IMR-90 (cell line): ENCODE measurements at regions not wholly inside any gene's neighbourhood (a gene's known extent, or its start where the extent isn't known, plus 50 kb on each side); places are given as distances from the start of the nearest gene placed in this dataset.

ENCODE experiments used
- CEBPB ChIP-seq: IDR thresholded peaks from 2 replicates; pipeline ENCODE4 v1.6.1; 2012; ENCODE audit warnings: low read depth, low read length, improper control_type of control experiment
- CHD1 ChIP-seq: IDR thresholded peaks from 2 replicates; pipeline ENCODE4 v1.6.1; 2012; ENCODE audit warnings: low read depth, low read length, improper control_type of control experiment
- MXI1 ChIP-seq: IDR thresholded peaks from 2 replicates; pipeline ENCODE4 v1.6.1; 2012; ENCODE audit warnings: low read depth, mild to moderate bottlenecking, low read length, moderate library complexity, borderline replicate concordance
- POLR2A ChIP-seq: IDR thresholded peaks from 2 replicates; pipeline ENCODE4 v1.6.1; 2012; ENCODE audit warnings: mild to moderate bottlenecking, low read depth, low read length
- TF ChIP-seq, protein P1 (sequence below): conservative IDR thresholded peaks from 2 replicates; pipeline ENCODE4 v1.5.1; 2012; ENCODE audit warnings: mild to moderate bottlenecking, low read depth, low read length, improper control_type of control experiment
- TF ChIP-seq, protein P2 (sequence below): fragments of 150-350 bp; IDR thresholded peaks from 2 replicates; pipeline ENCODE4 v1.6.1; 2017; ENCODE audit warnings: mild to moderate bottlenecking, antibody characterized with exemption, low read length, low read depth

DNA sequence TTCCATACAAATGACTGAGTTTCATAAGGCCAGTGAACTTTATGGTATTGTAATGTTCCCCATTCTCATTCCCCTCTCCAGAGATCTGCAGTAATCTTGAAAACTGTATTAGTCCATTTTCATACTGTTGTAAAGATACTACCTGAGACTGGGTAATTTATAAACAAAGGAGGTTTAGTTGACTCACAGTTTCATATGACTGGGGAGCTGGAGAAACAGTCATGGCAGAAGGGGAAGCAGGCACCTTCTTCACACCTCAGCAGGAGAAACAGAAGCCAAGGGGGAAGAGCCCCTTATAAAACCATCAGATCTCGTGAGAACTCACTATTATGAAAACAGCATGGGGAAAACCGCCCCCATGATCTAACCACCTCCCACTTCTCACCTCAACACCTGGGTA lies 318.7 kb upstream of the KLF12 start:
- TF ChIP-seq POLR2A = no peak
- TF ChIP-seq, protein P1, sequence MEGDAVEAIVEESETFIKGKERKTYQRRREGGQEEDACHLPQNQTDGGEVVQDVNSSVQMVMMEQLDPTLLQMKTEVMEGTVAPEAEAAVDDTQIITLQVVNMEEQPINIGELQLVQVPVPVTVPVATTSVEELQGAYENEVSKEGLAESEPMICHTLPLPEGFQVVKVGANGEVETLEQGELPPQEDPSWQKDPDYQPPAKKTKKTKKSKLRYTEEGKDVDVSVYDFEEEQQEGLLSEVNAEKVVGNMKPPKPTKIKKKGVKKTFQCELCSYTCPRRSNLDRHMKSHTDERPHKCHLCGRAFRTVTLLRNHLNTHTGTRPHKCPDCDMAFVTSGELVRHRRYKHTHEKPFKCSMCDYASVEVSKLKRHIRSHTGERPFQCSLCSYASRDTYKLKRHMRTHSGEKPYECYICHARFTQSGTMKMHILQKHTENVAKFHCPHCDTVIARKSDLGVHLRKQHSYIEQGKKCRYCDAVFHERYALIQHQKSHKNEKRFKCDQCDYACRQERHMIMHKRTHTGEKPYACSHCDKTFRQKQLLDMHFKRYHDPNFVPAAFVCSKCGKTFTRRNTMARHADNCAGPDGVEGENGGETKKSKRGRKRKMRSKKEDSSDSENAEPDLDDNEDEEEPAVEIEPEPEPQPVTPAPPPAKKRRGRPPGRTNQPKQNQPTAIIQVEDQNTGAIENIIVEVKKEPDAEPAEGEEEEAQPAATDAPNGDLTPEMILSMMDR = no peak
- TF ChIP-seq, protein P2, sequence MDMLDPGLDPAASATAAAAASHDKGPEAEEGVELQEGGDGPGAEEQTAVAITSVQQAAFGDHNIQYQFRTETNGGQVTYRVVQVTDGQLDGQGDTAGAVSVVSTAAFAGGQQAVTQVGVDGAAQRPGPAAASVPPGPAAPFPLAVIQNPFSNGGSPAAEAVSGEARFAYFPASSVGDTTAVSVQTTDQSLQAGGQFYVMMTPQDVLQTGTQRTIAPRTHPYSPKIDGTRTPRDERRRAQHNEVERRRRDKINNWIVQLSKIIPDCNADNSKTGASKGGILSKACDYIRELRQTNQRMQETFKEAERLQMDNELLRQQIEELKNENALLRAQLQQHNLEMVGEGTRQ = no peak
- no peak for TF ChIP-seq MXI1
- no peak for TF ChIP-seq CHD1
- no peak for TF ChIP-seq CEBPB
